WERI-Rb-1 (cell line): ENCODE measurements at regions not wholly inside any gene's neighbourhood (a gene's known extent, or its start where the extent isn't known, plus 50 kb on each side); places are given as distances from the start of the nearest gene placed in this dataset.
"Not testable (repeated sequence)": the region's sequence is repeated elsewhere in the genome, so short reads cannot be mapped to it uniquely, and the experiment has no call there.

Experiments
- DNase-seq: peaks from one replicate; pipeline ENCODE4 v3.0.0-alpha.2; 2020
- H3K27ac ChIP-seq: fragments of 250-450 bp; sonication (Bioruptor Pico); 2 replicates; pipeline ENCODE4 v1.5.1; 2020; ENCODE audit warnings: mild to moderate bottlenecking, moderate library complexity
- H3K27me3 ChIP-seq: fragments of 250-450 bp; sonication (Bioruptor Pico); 2 replicates; pipeline ENCODE4 v1.5.1; 2021; ENCODE audit warnings: mild to moderate bottlenecking, low read depth, moderate library complexity; ENCODE audit not compliant: insufficient read depth, severe bottlenecking
- H3K36me3 ChIP-seq: fragments of 250-450 bp; sonication (Bioruptor Pico); 2 replicates; pipeline ENCODE4 v1.5.1; 2020; ENCODE audit warnings: mild to moderate bottlenecking, moderate library complexity
- H3K4me3 ChIP-seq: 2 replicates; pipeline ENCODE4 v1.5.1; 2011; ENCODE audit warnings: low read depth, mild to moderate bottlenecking, control low read depth, low read length
- H3K9me3 ChIP-seq: fragments of 250-450 bp; sonication (Bioruptor Pico); 2 replicates; pipeline ENCODE4 v1.5.1; 2021; ENCODE audit warnings: mild to moderate bottlenecking, moderate library complexity; ENCODE audit not compliant: severe bottlenecking
- TF ChIP-seq, protein P1 (sequence below): IDR thresholded peaks from 2 replicates; pipeline ENCODE4 v1.5.1; 2011; ENCODE audit warnings: low read depth, mild to moderate bottlenecking, control low read depth, inconsistent platforms, low read length

DNA sequence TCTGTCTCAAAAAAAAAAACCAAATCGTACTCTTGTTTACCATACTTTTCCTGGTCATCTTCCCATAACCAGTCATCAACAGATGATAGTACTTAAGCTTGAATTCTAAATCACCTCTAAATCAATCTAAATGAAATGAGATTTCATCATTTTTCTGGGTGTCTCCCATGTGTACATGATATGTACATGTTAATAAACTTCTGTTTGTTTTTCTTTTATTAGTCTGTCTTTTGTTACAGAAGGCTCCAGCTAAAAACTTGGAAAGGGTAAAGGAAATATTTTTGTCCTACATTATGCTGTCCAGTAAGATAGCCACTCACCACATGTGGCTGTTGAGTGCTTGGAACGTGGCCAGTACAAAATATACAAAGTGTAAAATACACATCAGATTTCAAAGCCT, 78.7 kb upstream of the MSH6 start:
- no peak for DNase-seq
- no peak overlapping the region for H3K27ac ChIP-seq
- TF ChIP-seq, protein P1, sequence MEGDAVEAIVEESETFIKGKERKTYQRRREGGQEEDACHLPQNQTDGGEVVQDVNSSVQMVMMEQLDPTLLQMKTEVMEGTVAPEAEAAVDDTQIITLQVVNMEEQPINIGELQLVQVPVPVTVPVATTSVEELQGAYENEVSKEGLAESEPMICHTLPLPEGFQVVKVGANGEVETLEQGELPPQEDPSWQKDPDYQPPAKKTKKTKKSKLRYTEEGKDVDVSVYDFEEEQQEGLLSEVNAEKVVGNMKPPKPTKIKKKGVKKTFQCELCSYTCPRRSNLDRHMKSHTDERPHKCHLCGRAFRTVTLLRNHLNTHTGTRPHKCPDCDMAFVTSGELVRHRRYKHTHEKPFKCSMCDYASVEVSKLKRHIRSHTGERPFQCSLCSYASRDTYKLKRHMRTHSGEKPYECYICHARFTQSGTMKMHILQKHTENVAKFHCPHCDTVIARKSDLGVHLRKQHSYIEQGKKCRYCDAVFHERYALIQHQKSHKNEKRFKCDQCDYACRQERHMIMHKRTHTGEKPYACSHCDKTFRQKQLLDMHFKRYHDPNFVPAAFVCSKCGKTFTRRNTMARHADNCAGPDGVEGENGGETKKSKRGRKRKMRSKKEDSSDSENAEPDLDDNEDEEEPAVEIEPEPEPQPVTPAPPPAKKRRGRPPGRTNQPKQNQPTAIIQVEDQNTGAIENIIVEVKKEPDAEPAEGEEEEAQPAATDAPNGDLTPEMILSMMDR = no peak

DNA sequence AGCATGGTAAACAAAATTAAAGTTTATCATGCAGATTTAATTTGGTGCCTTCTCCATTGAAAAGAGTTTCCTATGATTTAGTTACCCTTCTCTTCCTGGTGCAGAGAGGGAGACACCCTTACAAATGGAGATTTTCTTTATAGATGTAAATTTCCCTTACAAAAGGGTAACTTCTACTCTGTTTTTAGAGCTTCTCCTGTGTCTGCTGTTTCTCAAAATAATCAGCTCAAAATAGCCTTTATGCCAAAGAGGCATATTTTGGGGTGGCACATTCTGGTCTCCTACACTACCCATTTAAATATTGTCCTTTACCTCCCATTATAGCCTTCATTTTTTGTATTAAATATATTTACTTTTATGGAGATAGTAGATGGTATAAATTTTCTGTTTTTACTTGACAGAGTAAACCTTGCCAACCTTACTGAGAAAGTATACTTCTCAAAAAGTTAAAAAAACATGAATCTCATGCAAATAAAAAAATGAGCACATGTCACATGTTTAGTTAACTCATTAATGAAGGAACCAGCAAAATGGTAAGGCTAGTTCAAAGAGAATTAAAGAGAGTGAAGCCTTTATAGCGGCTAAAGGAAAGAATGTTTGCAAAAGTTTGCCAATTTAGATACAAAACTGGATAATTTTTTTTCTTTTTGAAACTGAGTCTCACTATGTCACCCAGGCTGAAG, 83.3 kb upstream of the MSH6 start:
- no peaks in the 10 kb centered on the region for H3K36me3 ChIP-seq
- no peak for DNase-seq
- TF ChIP-seq, protein P1 = no peak
- no peaks in the 10 kb centered on the region for H3K9me3 ChIP-seq
- H3K27ac ChIP-seq = no peak overlapping the region
- H3K27me3 ChIP-seq = no peaks in the 10 kb centered on the region
- H3K4me3 ChIP-seq = no peak overlapping the region

More for the DNA sequence above, 78.7 kb upstream of the MSH6 start:
- Histone ChIP-seq H3K36me3 (no peaks in the 10 kb centered on the region), H3K4me3 (no peak overlapping the region), H3K9me3 (no peaks in the 10 kb centered on the region), H3K27me3 (no peaks in the 10 kb centered on the region)

GRCh38 chr2:47698436-47698972, 84.4 kb upstream of the MSH6 start:
- not testable (repeated sequence) for H3K27ac ChIP-seq

DNA sequence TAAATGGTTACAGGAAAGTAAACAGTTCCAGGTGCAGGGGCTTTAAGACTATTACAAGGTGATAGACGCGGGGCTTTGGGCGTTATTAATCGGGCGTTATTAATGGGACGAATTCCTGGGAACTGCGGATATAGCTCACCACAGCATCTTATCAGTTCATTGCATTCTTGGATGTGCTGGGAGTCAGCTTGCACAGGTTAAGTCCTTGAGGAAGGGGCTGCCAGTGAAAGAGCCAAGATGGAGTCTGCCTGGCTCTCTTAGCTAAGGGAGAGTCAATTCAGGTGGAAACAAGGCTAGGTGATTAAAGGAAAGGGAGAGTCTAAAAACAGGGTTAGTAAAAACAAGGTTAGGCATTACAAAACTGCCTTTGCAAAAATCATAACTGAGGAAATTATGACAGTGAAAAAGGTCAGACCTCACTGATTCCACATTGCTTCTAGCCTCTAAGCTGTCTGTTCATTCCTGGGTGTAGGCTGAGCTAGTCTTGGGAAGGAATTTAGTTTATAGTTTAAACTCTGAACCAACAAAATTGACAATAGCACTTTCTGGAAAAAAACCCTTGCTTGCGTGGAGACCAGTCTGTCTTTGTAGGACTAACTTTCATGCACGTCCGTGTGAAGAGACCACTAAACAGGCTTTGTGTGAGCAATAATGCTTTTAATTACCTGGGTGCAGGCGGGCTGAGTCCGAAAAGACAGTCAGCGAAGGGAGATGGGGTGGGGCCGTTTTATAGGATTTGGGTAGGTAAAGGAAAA, 85.1 kb upstream of the MSH6 start:
- H3K9me3 ChIP-seq, H3K36me3 ChIP-seq, DNase-seq, H3K27ac ChIP-seq, H3K27me3 ChIP-seq, H3K4me3 ChIP-seq: not testable (repeated sequence)

More at GRCh38 chr2:47698436-47698972, 84.4 kb upstream of the MSH6 start:
- not testable (repeated sequence) for DNase-seq, H3K4me3 ChIP-seq, H3K36me3 ChIP-seq, H3K9me3 ChIP-seq, H3K27me3 ChIP-seq

DNA sequence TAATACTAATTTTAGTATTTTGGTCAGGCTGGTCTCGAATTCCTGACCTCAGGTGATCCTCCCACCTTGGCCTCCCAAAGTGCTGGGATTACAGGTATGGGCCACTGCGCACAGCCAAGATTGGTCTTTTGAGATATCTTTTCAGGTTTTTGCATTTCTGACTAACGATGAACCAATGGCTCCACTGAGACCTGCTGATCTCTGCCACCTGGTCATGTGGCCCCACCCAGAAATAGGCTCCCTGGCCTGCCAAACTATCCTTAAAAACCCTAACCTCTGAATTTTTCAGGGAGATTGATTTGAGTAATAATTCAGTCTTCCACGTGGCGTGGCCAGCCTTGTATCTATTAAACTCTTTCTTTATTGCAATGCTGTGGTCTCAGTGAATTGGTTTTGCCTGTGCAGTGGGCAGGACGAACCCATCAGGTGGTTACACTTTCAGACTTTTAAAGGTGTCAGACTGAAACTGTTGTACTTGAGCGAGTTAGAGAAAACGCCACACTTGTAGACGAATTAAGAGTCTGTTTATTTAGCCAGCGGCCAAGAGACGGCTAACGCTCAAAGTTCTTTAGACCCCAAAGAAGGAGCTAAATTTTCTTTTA, 85.8 kb upstream of the MSH6 start:
- Histone ChIP-seq H3K27ac (no peak overlapping the region), H3K4me3 (no peak overlapping the region), H3K27me3 (no peaks in the 10 kb centered on the region), H3K9me3 (no peaks in the 10 kb centered on the region), H3K36me3 (no peaks in the 10 kb centered on the region)
- TF ChIP-seq, protein P1 = no peak
- DNase-seq = no peak

DNA sequence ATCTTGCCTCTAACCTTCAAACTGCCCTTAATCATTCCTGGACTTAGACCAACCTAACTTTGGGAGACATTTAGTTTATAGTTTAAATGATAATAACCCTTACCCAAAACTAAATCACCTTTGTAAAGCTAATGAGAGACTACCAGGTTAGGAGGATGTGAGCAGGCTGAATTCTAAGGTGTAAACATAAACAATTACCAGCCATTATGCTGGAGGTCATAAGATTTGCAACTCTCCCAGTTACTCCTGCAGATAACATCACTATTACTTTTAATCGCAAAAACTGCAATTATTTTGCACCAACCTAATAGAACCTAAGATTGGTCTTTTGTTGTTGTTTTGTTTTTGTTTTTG, 86.5 kb upstream of the MSH6 start:
- TF ChIP-seq, protein P1 = no peak
- no peak overlapping the region for H3K4me3 ChIP-seq
- DNase-seq = no peak
- H3K36me3 ChIP-seq = no peaks in the 10 kb centered on the region
- no peak overlapping the region for H3K27ac ChIP-seq
- H3K9me3 ChIP-seq = no peaks in the 10 kb centered on the region
- H3K27me3 ChIP-seq = no peaks in the 10 kb centered on the region
